Gastrocnemius medialis (tissue), 4 donors: ENCODE measurements at regions not wholly inside any gene's neighbourhood (a gene's known extent, or its start where the extent isn't known, plus 50 kb on each side); places are given as distances from the start of the nearest gene placed in this dataset.

Experiments used
- CTCF ChIP-seq, 5 experiments: fragments of 450-650 bp in 3 of 5; fragments of 200-600 bp in 2 of 5; sonication (generic) in 2 of 5; IDR thresholded peaks in 4 of 5; conservative IDR thresholded peaks in 1 of 5; 1 replicate in 4 of 5; 2 replicates in 1 of 5; pipeline ENCODE4 v1.5.1; 2016 to 2019; ENCODE audit warnings: antibody characterized with exemption in 5 of 5, mild to moderate bottlenecking in 3 of 5, moderate library complexity in 3 of 5
- POLR2A ChIP-seq, 2 donors: fragments of 450-650 bp; IDR thresholded peaks; one replicate each; pipeline ENCODE4 v1.6.1; 2017; ENCODE audit warnings: antibody characterized with exemption in 2 of 2, mild to moderate bottlenecking in 2 of 2, moderate library complexity in 2 of 2

- no peak for TF ChIP-seq CTCF (IDR thresholded peaks at IDR 0.05 in 4 of 5, conservative IDR thresholded peaks at IDR 0.05 in 1 of 5)
- TF ChIP-seq POLR2A (IDR thresholded peaks at IDR 0.05): no peak
These were observed 357.9 kb downstream of the KLF12 start for GRCh38 chr13:73776151-73776785.
